A549 (cell line): ENCODE measurements at regions not wholly inside any gene's neighbourhood (a gene's known extent, or its start where the extent isn't known, plus 50 kb on each side); places are given as distances from the start of the nearest gene placed in this dataset.
A peak's percentile ranks its signal among the peaks of the same experiment; 100 is the strongest.

Experiments
- ATAC-seq, 2 experiments: fragments of 200-7000 bp in 1 of 2; fragments of >200 bp in 1 of 2; cut with Nextera tagmentation in 1 of 2; cut with Tn5 transposase in 1 of 2; 3 replicates each; pipeline versions ENCODE4 v1.8.0 to v1.9.1; 2018 to 2020; ENCODE audit warnings: mild to moderate bottlenecking in 1 of 2, moderate library complexity in 1 of 2
- CTCF ChIA-PET: fragments of 300-600 bp; sonication (Branson Sonifier 250); formaldehyde crosslinking; extraction: SDS; loops from one replicate; lab custom pipeline; 2021; ENCODE audit warnings: antibody characterized with exemption, inconsistent platforms; lab: Yijun Ruan, JAX
- POLR2A ChIA-PET: fragments of 350-600 bp; formaldehyde crosslinking; extraction: SDS; loops from one replicate; lab custom pipeline; 2021; ENCODE audit warnings: antibody characterized with exemption, inconsistent platforms; lab: Yijun Ruan, JAX
- DNase-seq, 2 experiments: peaks; one replicate each; pipeline versions ENCODE4 v3.0.0 to v3.0.0-alpha.2; 2011 to 2016; ENCODE audit warnings: low read depth in 1 of 2, low spot score in 1 of 2
- FAIRE-seq: peaks from 2 replicates; lab custom pipeline; 2011; peaks lifted over from hg19 to GRCh38; lab: Jason Lieb, UNC
- H3K27ac ChIP-seq, 2 experiments: fragments of >200 bp; sonication (Bioruptor Twin); formaldehyde crosslinking; 3 replicates each; pipeline ENCODE4 v1.5.1; 2016 to 2017
- H3K4me1 ChIP-seq: fragments of >200 bp; sonication (Bioruptor Twin); formaldehyde crosslinking; 3 replicates; pipeline ENCODE4 v1.6.1; 2016
- H3K4me2 ChIP-seq: fragments of >200 bp; sonication (Bioruptor Twin); formaldehyde crosslinking; 3 replicates; pipeline ENCODE4 v1.6.1; 2016
- H3K4me3 ChIP-seq: fragments of >200 bp; sonication (Bioruptor Twin); formaldehyde crosslinking; 3 replicates; pipeline ENCODE4 v1.5.1; 2016
- H3K9me3 ChIP-seq: fragments of >200 bp; sonication (Bioruptor Twin); formaldehyde crosslinking; 3 replicates; pipeline ENCODE4 v1.6.1; 2016
- BCL3 ChIP-seq: fragments of >200 bp; sonication (Bioruptor Twin); formaldehyde crosslinking; IDR thresholded peaks from 3 replicates; pipeline ENCODE4 v1.6.1; 2016
- CBX8 ChIP-seq: fragments of 200-600 bp; sonication (generic); IDR thresholded peaks from 2 replicates; pipeline ENCODE4 v1.6.1; 2016
- CTCF ChIP-seq: fragments of >200 bp; sonication (Bioruptor Twin); formaldehyde crosslinking; IDR thresholded peaks from 3 replicates; pipeline ENCODE4 v1.5.1; 2016
- E2F6 ChIP-seq: IDR thresholded peaks from 2 replicates; pipeline ENCODE4 v1.6.1; 2012; ENCODE audit warnings: low read depth, borderline replicate concordance
- EHF ChIP-seq: fragments of 250-450 bp; sonication (Bioruptor Pico); IDR thresholded peaks from 2 replicates; pipeline ENCODE4 v1.5.0; 2020; ENCODE audit warnings: mild to moderate bottlenecking
- ELK1 ChIP-seq: fragments of 150-350 bp; IDR thresholded peaks from 2 replicates; pipeline ENCODE4 v1.6.1; 2014; ENCODE audit warnings: low read depth, mild to moderate bottlenecking, low read length
- ESRRA ChIP-seq: fragments of 150-350 bp; IDR thresholded peaks from 2 replicates; pipeline ENCODE4 v1.6.1; 2014; ENCODE audit warnings: mild to moderate bottlenecking, low read length, borderline replicate concordance
- FOSB ChIP-seq: fragments of 250-450 bp; sonication (Bioruptor Pico); IDR thresholded peaks from 2 replicates; pipeline ENCODE4 v1.5.0; 2020; ENCODE audit warnings: mild to moderate bottlenecking, moderate library complexity
- GATA3 ChIP-seq: IDR thresholded peaks from 2 replicates; pipeline ENCODE4 v1.6.1; 2012; ENCODE audit warnings: borderline replicate concordance
- HOXB5 ChIP-seq: fragments of 250-450 bp; sonication (Bioruptor Pico); IDR thresholded peaks from 2 replicates; pipeline ENCODE4 v1.5.0; 2020; ENCODE audit warnings: mild to moderate bottlenecking, moderate library complexity
- JUNB ChIP-seq: fragments of >200 bp; sonication (Bioruptor Twin); formaldehyde crosslinking; IDR thresholded peaks from 2 replicates; pipeline ENCODE4 v1.6.1; 2016
- KDM1A ChIP-seq: fragments of 200-600 bp; sonication (generic); IDR thresholded peaks from 2 replicates; pipeline ENCODE4 v1.6.1; 2016; ENCODE audit warnings: low read depth, mild to moderate bottlenecking
- MAFK ChIP-seq: fragments of 450-650 bp; IDR thresholded peaks from 2 replicates; pipeline ENCODE4 v1.6.1; 2014; ENCODE audit not compliant: partially characterized antibody
- MAZ ChIP-seq: fragments of 150-350 bp; IDR thresholded peaks from 2 replicates; pipeline ENCODE4 v1.6.1; 2014; ENCODE audit warnings: antibody characterized with exemption, low read depth, low read length, borderline replicate concordance
- MYC ChIP-seq: IDR thresholded peaks from 2 replicates; pipeline ENCODE4 v1.6.1; 2012; ENCODE audit warnings: mild to moderate bottlenecking, inconsistent platforms, low read length, improper control_type of control experiment, borderline replicate concordance
- NPAS2 ChIP-seq: fragments of 250-450 bp; sonication (Bioruptor Pico); IDR thresholded peaks from 2 replicates; pipeline ENCODE4 v1.8.0; 2022; ENCODE audit warnings: mild to moderate bottlenecking, moderate library complexity, borderline replicate concordance
- NR3C1 ChIP-seq: fragments of >200 bp; sonication (Bioruptor Twin); formaldehyde crosslinking; IDR thresholded peaks from 3 replicates; pipeline ENCODE4 v1.6.1; 2017
- RARB ChIP-seq: fragments of 250-450 bp; sonication (Bioruptor Pico); IDR thresholded peaks from 2 replicates; pipeline ENCODE4 v1.8.0; 2021; ENCODE audit warnings: mild to moderate bottlenecking, moderate library complexity
- RCOR1 ChIP-seq: fragments of 150-350 bp; IDR thresholded peaks from 2 replicates; pipeline ENCODE4 v1.6.1; 2014; ENCODE audit warnings: antibody characterized with exemption, low read length, low read depth
- REST ChIP-seq: fragments of 200-600 bp; sonication (generic); IDR thresholded peaks from 2 replicates; pipeline ENCODE4 v1.6.1; 2016; ENCODE audit warnings: antibody characterized with exemption, mild to moderate bottlenecking, moderate library complexity
- SMC3 ChIP-seq: fragments of >200 bp; sonication (Bioruptor Twin); formaldehyde crosslinking; IDR thresholded peaks from 3 replicates; pipeline ENCODE4 v1.6.1; 2018; ENCODE audit warnings: inconsistent platforms
- TFCP2L1 ChIP-seq: fragments of 250-450 bp; sonication (Bioruptor Pico); IDR thresholded peaks from 2 replicates; pipeline ENCODE4 v1.5.0; 2021; ENCODE audit warnings: mild to moderate bottlenecking
- TP53 ChIP-seq: fragments of 250-450 bp; sonication (Bioruptor Pico); IDR thresholded peaks from 2 replicates; pipeline ENCODE4 v1.5.0; 2021; ENCODE audit warnings: mild to moderate bottlenecking, moderate library complexity
- USF2 ChIP-seq: fragments of 450-650 bp; IDR thresholded peaks from 2 replicates; pipeline ENCODE4 v1.6.1; 2014; ENCODE audit warnings: antibody characterized with exemption
- ZNF302 ChIP-seq: fragments of 250-450 bp; sonication (Bioruptor Pico); IDR thresholded peaks from 2 replicates; pipeline ENCODE4 v1.9.0; 2021; ENCODE audit warnings: inconsistent platforms, mild to moderate bottlenecking, moderate library complexity
- WGBS: methylation state at CpG from one replicate; pipeline ENCODE4 v1.1.6; 2017; ENCODE audit errors: missing lambda C conversion rate; 5-methylcytosine and 5-hydroxymethylcytosine counted together

GRCh38 chr6:140082867-140083297 lies 708.4 kb upstream of the CITED2 start:
- no peak overlapping the region for H3K4me2 ChIP-seq
- no peak for TF ChIP-seq HOXB5 (CRISPR knock-in tag)
- TF ChIP-seq KDM1A, result no peak
- TF ChIP-seq MYC, result no peak
- TF ChIP-seq NR3C1, result no peak
- no peak for TF ChIP-seq TFCP2L1 (CRISPR knock-in tag)
- TF ChIP-seq GATA3, result no peak
- TF ChIP-seq SMC3, result no peak
- TF ChIP-seq EHF (CRISPR knock-in tag), result no peak
- TF ChIP-seq MAFK, result no peak
- TF ChIP-seq RARB (CRISPR knock-in tag), result no peak
- no peak for TF ChIP-seq TP53 (CRISPR knock-in tag)
- TF ChIP-seq FOSB, result no peak
- no peak for TF ChIP-seq NPAS2
- TF ChIP-seq RCOR1, result no peak
- WGBS, result 24% methylated on average over 1 of the region's 1 CpG
- H3K4me1 ChIP-seq, result peaks cover 3% of the 10 kb centered on the region; the same call in 1 of the 3 replicates
- DNase-seq, result no peak
- CTCF ChIA-PET, result interaction anchor here (0.5 kb wide), 1 partner anchor 100 kb away, joined by 5 read pairs; no protein-coding TSS in a partner anchor
- no peak for ATAC-seq
- H3K9me3 ChIP-seq, result no peaks in the 10 kb centered on the region
- POLR2A ChIA-PET, result no interaction called here
- H3K4me3 ChIP-seq, result no peak overlapping the region
- H3K27ac ChIP-seq, result no peak overlapping the region
- FAIRE-seq, result no peak

GRCh38 chr6:140079328-140079727 lies 704.9 kb upstream of the CITED2 start:
- WGBS, result 68% methylated on average over 5 of the region's 5 CpGs
- CTCF ChIA-PET, result interaction anchor here (0.6 kb wide), 1 partner anchor 861 kb away, joined by 3 read pairs; no protein-coding TSS in a partner anchor
- DNase-seq (no peak), FAIRE-seq (no peak), ATAC-seq (no peak)
- H3K27ac ChIP-seq, result 0 out of 6 replicates have a peak overlapping the region, but pooled peaks of 1 of the 2 experiments have one; percentile 9
- peaks cover 3% of the 10 kb centered on the region; the same call in 1 of the 3 replicates for H3K4me1 ChIP-seq
- no peak overlapping the region for H3K4me3 ChIP-seq
- POLR2A ChIA-PET, result no interaction called here
- TF ChIP-seq NR3C1 (no peak), ESRRA (no peak), CTCF (no peak), E2F6 (no peak), JUNB (no peak), RARB (CRISPR knock-in tag) (no peak), CBX8 (no peak), BCL3 (no peak), ZNF302 (CRISPR knock-in tag) (no peak), USF2 (no peak), KDM1A (no peak), REST (no peak), ELK1 (no peak), MAZ (no peak)
- no peak overlapping the region for H3K4me2 ChIP-seq
- no peaks in the 10 kb centered on the region for H3K9me3 ChIP-seq
